ENCODE measurements at regions not wholly inside any gene's neighbourhood (a gene's known extent, or its start where the extent isn't known, plus 50 kb on each side); places are given as distances from the start of the nearest gene placed in this dataset.

GRCh38 chr2:104462731-104463130 lies 391.2 kb upstream of the POU3F3 start:
- H3K14ac ChIP-seq (ENCODE audit: insufficient read depth, low read length), result no peak overlapping the region
- no peaks in the 10 kb centered on the region for H3K4me1 ChIP-seq (ENCODE audit: insufficient read depth, low read length)
- no peaks in the 10 kb centered on the region for H3K9me3 ChIP-seq (ENCODE audit: control insufficient read depth, low read depth, low read length)
- no peak overlapping the region for H2BK120ac ChIP-seq (ENCODE audit: low read depth, low read length, poor library complexity, severe bottlenecking)
- Mint-ChIP-seq H3K4me1 (no peaks in the 10 kb centered on the region), H3K4me3 (no peak overlapping the region), H3K27me3 (ENCODE audit: low read depth) (no peaks in the 10 kb centered on the region; the same call in 1 of the 2 replicates), H3K9me3 (peaks cover 0 to 3% of the 10 kb centered on the region in 2 experiments; a peak in 1 of 5 replicates), H3K36me3 (ENCODE audit: insufficient read depth in 1 of 3, low read depth in 3 of 3) (no peaks in the 10 kb centered on the region; a peak in 1 of 7 replicates), H3K27ac (no peak overlapping the region)
- no peaks in the 10 kb centered on the region for H4K20me1 ChIP-seq (ENCODE audit: control insufficient read depth, insufficient read depth, insufficient read length)
- DNase-seq, result no peak
- no peak overlapping the region for H3T11ph ChIP-seq (ENCODE audit: low read length)
- H3K23ac ChIP-seq (ENCODE audit: insufficient read length, low read depth, low read length), result no peak overlapping the region
- H3K9ac ChIP-seq (ENCODE audit: extremely low read depth, insufficient read length, low read length), result no peak overlapping the region
- H3K79me2 ChIP-seq (ENCODE audit: insufficient read depth, low read length), result no peaks in the 10 kb centered on the region
- H2BK20ac ChIP-seq (ENCODE audit: low read depth, low read length, poor library complexity, severe bottlenecking), result no peak overlapping the region
- no peak for TF ChIP-seq CTCF (conservative IDR thresholded peaks at IDR 0.05)
- no peaks in the 10 kb centered on the region for H3K27me3 ChIP-seq (ENCODE audit: insufficient read depth, low read length)
- H4K8ac ChIP-seq (replicated peaks; ENCODE audit: insufficient read length, low read depth, low read length), result no peak overlapping the region
- no peak overlapping the region for H2AK5ac ChIP-seq (ENCODE audit: insufficient read length, low read length)
- no peak overlapping the region for H4K91ac ChIP-seq (ENCODE audit: insufficient read length, low read depth, low read length)
- WGBS (ENCODE audit: extremely low coverage, insufficient read length, low lambda C conversion rate), result no CpG with 5 or more reads among the region's 2 CpGs
- H3K79me1 ChIP-seq (ENCODE audit: insufficient read depth, low read depth, low read length, poor library complexity, severe bottlenecking), result no peaks in the 10 kb centered on the region
- H3K4me2 ChIP-seq (ENCODE audit: insufficient read depth, insufficient read length, low read length), result no peak overlapping the region
- H2BK5ac ChIP-seq (ENCODE audit: insufficient read length, low read length), result no peak overlapping the region
- no peak overlapping the region for H3K56ac ChIP-seq (ENCODE audit: insufficient read length, low read depth, low read length)
- no peak overlapping the region for H2BK12ac ChIP-seq (ENCODE audit: insufficient read length, low read depth, low read length)
- H3K4ac ChIP-seq (ENCODE audit: low read depth, low read length), result no peak overlapping the region
- H2AFZ ChIP-seq (ENCODE audit: low read length), result no peak overlapping the region
- no peak overlapping the region for H3K18ac ChIP-seq (ENCODE audit: insufficient read length, low read depth, low read length)
- H3K27ac ChIP-seq (ENCODE audit: insufficient read length, low read depth, low read length), result no peak overlapping the region
- no peaks in the 10 kb centered on the region for H3K23me2 ChIP-seq (ENCODE audit: insufficient read length, low read depth, low read length, poor library complexity, severe bottlenecking)
- no peak overlapping the region for H4K5ac ChIP-seq (ENCODE audit: insufficient read length, low read depth, low read length)
- no peak overlapping the region for H2BK15ac ChIP-seq (ENCODE audit: low read depth, low read length)

Measured in H9 (cell line).